ENCODE measurements at regions not wholly inside any gene's neighbourhood (a gene's known extent, or its start where the extent isn't known, plus 50 kb on each side); places are given as distances from the start of the nearest gene placed in this dataset.

DNA sequence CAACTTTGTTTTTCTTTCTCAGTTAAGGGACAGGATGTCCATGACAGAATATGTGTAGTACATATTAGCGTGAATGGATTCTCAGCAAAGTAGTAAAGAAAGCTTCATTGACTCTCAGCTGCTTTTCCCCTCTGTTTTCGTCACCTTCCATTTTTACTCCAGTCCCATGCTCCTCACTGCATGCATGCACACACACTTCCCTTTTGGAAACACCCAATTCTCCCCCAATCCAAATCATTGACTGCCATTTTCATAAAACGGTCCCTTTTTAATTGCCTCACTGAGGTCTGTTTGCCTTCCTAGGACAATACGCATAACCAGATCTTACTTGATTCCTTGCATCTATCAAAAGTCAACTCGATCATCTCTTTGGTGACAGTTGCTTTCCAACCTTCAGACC lies 287.5 kb upstream of the PARD3B start:
- TF ChIP-seq, protein P1, sequence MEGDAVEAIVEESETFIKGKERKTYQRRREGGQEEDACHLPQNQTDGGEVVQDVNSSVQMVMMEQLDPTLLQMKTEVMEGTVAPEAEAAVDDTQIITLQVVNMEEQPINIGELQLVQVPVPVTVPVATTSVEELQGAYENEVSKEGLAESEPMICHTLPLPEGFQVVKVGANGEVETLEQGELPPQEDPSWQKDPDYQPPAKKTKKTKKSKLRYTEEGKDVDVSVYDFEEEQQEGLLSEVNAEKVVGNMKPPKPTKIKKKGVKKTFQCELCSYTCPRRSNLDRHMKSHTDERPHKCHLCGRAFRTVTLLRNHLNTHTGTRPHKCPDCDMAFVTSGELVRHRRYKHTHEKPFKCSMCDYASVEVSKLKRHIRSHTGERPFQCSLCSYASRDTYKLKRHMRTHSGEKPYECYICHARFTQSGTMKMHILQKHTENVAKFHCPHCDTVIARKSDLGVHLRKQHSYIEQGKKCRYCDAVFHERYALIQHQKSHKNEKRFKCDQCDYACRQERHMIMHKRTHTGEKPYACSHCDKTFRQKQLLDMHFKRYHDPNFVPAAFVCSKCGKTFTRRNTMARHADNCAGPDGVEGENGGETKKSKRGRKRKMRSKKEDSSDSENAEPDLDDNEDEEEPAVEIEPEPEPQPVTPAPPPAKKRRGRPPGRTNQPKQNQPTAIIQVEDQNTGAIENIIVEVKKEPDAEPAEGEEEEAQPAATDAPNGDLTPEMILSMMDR (IDR thresholded peaks at IDR 0.05; ENCODE audit: low read length, missing control alignments), result no peak
- no peak overlapping the region for H3K4me3 ChIP-seq (replicated peaks; ENCODE audit: low read depth, low read length)
- no peak for DNase-seq (ENCODE audit: low read depth)

DNA sequence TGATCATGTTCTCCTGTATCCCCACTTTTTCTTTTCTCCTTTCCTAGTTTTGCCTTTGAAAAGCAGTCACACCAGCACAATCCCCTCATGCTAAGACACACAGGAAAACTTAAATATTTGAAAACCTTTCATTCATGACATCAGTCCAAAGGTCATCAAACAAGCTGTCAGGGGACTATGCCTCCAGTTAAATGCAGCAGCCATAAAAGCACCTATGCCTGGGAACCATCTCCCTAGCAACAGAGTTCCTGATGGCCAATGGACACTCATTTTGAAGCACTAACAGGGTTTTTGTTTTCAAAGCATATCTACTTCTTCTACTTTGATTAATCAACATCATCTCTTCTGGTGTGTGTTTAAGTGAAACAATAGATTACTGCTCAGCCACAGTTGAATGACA lies 286.4 kb upstream of the PARD3B start:
- TF ChIP-seq, protein P1 (IDR thresholded peaks at IDR 0.05; ENCODE audit: low read length, missing control alignments), result no peak
- H3K4me3 ChIP-seq (replicated peaks; ENCODE audit: low read depth, low read length), result no peak overlapping the region
- no peak for DNase-seq (ENCODE audit: low read depth)

DNA sequence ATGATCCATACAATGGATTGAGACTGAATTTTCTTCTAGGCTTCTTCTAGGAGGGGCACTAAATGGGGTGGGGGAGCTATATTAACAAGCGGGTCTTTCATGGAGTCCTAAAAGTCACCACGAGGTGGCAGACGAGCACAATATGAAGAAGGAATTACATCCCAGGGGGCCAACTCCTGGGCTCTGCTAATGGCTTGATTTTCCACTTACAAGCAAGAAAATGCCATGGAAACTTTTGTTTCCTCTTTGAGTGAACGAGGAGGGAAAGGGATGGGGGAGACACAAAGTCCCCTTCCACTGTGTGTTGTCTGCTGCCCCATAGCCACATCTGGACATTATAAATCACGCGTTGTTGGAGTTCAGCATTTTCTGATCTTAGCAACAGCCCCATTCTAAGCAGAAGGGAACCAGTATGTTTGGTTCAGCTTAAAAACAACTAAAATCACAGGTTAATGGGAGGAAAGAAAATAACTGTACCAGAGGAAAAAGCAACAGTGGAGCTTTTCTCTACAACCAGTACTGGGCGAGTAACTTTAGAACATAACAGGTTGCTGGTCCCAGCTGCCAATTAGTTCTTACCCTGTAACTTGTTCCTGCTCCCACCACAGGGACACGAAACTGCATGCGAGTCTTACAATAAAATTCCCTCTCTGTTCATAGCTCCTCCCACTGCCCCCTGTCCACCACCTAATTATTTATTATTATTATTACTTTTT lies 285.0 kb upstream of the PARD3B start:
- DNase-seq (ENCODE audit: low read depth), result peak; percentile 84
- H3K4me3 ChIP-seq (replicated peaks; ENCODE audit: low read depth, low read length), result no peak overlapping the region
- TF ChIP-seq, protein P1 (IDR thresholded peaks at IDR 0.05; ENCODE audit: low read length, missing control alignments), result peak; percentile 76

DNA sequence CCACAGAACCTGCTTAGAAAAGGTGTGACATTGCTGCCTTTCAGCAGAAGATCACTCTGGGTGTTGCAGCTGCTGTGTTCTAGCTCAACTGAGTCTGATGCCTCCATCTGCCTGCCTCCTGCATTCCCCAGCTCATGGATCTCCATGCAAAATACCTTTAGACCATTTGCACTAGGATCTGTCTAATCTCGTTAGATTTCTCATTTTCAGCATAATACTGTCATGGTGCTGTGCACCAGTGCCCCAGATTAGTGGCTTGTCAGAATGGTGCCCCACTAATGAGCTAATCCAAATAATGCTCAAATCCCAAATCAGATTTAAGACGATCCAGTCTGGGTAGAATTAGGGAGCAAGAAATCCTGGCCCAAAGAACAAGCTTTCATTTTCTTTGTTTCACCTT lies 284.4 kb upstream of the PARD3B start:
- no peak overlapping the region for H3K4me3 ChIP-seq (replicated peaks; ENCODE audit: low read depth, low read length)
- no peak for DNase-seq (ENCODE audit: low read depth)
- TF ChIP-seq, protein P1 (IDR thresholded peaks at IDR 0.05; ENCODE audit: low read length, missing control alignments), result no peak

DNA sequence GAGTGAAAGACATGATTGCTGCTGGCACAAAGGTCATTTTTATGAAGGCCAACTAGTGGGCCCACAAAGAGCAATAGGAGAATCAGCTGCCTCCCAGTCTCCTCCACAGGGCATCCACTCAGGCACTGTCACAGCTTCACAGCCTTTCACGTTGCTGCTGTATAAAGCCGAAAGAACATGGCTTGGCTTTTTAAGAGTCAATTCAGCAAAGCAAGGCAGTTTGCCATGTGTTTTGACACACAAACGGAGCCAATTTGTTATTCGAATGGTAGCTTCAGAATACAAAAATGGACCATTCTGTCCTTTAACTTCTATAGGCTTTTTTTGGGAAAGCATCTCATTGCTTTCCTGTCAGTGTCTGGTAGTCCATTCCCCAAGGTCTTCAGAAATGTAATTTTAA lies 283.4 kb upstream of the PARD3B start:
- DNase-seq (ENCODE audit: low read depth), result no peak
- TF ChIP-seq, protein P1 (IDR thresholded peaks at IDR 0.05; ENCODE audit: low read length, missing control alignments), result no peak
- no peak overlapping the region for H3K4me3 ChIP-seq (replicated peaks; ENCODE audit: low read depth, low read length)

DNA sequence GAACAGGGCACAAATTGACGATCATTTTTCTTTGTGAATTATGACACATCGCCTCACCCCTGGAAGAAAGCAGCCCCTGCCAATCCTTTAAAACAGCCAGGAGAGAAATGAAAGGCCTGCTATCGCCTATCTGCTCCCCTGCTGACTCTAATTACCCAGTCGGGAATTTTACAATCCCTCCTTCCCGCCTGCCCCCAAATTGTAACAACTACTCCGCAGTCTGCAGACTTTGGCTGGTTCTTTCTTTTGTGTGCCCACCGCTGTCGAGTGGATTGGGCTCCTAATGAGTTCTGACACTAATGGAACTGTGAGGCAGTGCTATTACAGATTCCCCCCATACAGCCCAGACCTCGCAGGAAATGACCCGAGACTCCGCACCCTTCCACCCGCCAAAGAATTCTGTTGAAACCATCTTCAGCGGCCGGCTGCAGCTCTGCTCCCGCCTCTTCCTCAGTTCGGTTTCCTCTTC lies 281.2 kb upstream of the PARD3B start:
- TF ChIP-seq, protein P1 (IDR thresholded peaks at IDR 0.05; ENCODE audit: low read length, missing control alignments), result no peak
- DNase-seq (ENCODE audit: low read depth), result no peak
- H3K4me3 ChIP-seq (replicated peaks; ENCODE audit: low read depth, low read length), result no peak overlapping the region

DNA sequence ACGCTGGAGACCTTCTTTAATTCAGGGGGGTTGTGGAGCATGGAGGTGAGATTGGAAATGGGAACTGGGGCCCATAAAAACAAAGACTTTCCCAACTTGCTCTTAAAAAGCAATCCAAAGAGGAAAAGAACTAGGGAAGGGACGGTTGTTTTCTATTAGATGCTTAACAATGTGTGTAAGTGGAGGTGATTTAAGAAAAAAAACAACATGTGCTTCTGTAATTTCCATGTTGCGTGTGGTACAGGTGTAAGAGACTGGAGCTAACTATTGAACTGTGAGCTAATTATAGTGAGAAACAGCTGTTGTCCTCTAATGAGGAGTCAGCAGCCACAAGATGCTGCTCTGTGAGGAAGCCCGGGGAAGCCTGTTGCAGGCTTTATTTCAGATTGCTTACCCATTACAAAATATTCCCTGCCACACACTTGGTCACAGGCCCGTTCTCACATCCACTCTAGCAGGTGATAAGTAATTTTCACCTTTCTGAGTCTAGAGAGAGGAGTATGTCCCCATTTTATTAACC lies 280.6 kb upstream of the PARD3B start:
- no peak for DNase-seq (ENCODE audit: low read depth)
- H3K4me3 ChIP-seq (replicated peaks; ENCODE audit: low read depth, low read length), result no peak overlapping the region
- TF ChIP-seq, protein P1 (IDR thresholded peaks at IDR 0.05; ENCODE audit: low read length, missing control alignments), result no peak
